ENCODE measurements at regions not wholly inside any gene's neighbourhood (a gene's known extent, or its start where the extent isn't known, plus 50 kb on each side); places are given as distances from the start of the nearest gene placed in this dataset.

GRCh38 chr9:80188579-80188978, 616.8 kb downstream of the TLE4 start:
- Histone ChIP-seq H3K9ac (replicated peaks in 1 of 4; ENCODE audit: extremely low read depth in 1 of 4, low read depth in 3 of 4, low read length in 3 of 4) (no peak overlapping the region), H2AK5ac (ENCODE audit: low read depth, low read length) (no peak overlapping the region), H4K91ac (replicated peaks; ENCODE audit: insufficient read length, low read length) (no peak overlapping the region), H3K18ac (ENCODE audit: extremely low read depth, low read length) (no peak overlapping the region), H3K79me2 (ENCODE audit: control insufficient read depth in 1 of 2, insufficient read depth in 2 of 2, low read length in 2 of 2) (no peaks in the 10 kb centered on the region), H2BK20ac (ENCODE audit: low read length) (no peak overlapping the region), H3K4me3 (ENCODE audit: extremely low read depth in 1 of 4, insufficient read depth in 2 of 4, low read depth in 3 of 4, low read length in 4 of 4) (no peak overlapping the region), H2BK12ac (ENCODE audit: low read depth, low read length) (no peak overlapping the region), H3K23ac (ENCODE audit: insufficient read length) (no peak overlapping the region), H3K4ac (replicated peaks; ENCODE audit: insufficient read length, low read depth, low read length) (no peak overlapping the region), H4K5ac (ENCODE audit: insufficient read length, low read depth, low read length) (no peak overlapping the region), H3K23me2 (ENCODE audit: low read depth, low read length) (no peaks in the 10 kb centered on the region), H4K20me1 (replicated peaks in 1 of 2; ENCODE audit: control insufficient read depth in 1 of 2, insufficient read depth in 2 of 2, low read length in 2 of 2) (no peaks in the 10 kb centered on the region), H2BK120ac (replicated peaks; ENCODE audit: low read depth, low read length) (no peak overlapping the region), H3K9me3 (ENCODE audit: insufficient read depth in 2 of 2, low read depth in 1 of 2, low read length in 1 of 2) (peaks cover 0 to 9% of the 10 kb centered on the region in 2 experiments; a peak in 2 of 4 replicates), H2AFZ (ENCODE audit: low read length) (no peak overlapping the region), H3K27me3 (replicated peaks in 1 of 4; ENCODE audit: control insufficient read depth in 3 of 4, extremely low read depth in 1 of 4, insufficient read depth in 3 of 4, low read length in 3 of 4) (no peaks in the 10 kb centered on the region), H3K36me3 (ENCODE audit: control insufficient read depth in 2 of 4, insufficient read depth in 4 of 4, low read length in 3 of 4) (no peaks in the 10 kb centered on the region), H3K56ac (replicated peaks; ENCODE audit: insufficient read length, low read depth, low read length) (no peak overlapping the region), H3K14ac (ENCODE audit: insufficient read length) (no peak overlapping the region), H3K4me1 (replicated peaks in 1 of 4; ENCODE audit: control insufficient read depth in 3 of 4, insufficient read depth in 4 of 4, low read length in 3 of 4) (no peaks in the 10 kb centered on the region), H2BK5ac (ENCODE audit: low read depth, low read length) (no peak overlapping the region), H3K27ac (ENCODE audit: low read depth, low read length) (no peak overlapping the region), H3K4me2 (ENCODE audit: insufficient read depth in 1 of 2, low read depth in 2 of 2, low read length in 2 of 2) (no peak overlapping the region), H3K79me1 (ENCODE audit: low read depth, low read length) (no peaks in the 10 kb centered on the region), H2BK15ac (ENCODE audit: low read length) (no peak overlapping the region), H4K8ac (ENCODE audit: extremely low read depth, insufficient read depth, low read length) (no peak overlapping the region)
- DNase-seq (ENCODE audit: low read depth in 1 of 2, low spot score in 2 of 2) (no peak), FAIRE-seq (no peak)
- ChIA-PET POLR2A (ENCODE audit: partially characterized antibody) (no interaction called here), CTCF (ENCODE audit: partially characterized antibody) (interaction anchor here (1.9 kb wide), 1 partner anchor 13 kb away, joined by 5 read pairs; no protein-coding TSS in a partner anchor)
- no peak for TF ChIP-seq GABPA (IDR thresholded peaks at IDR 0.05; ENCODE audit: borderline replicate concordance, insufficient read depth, low read length)
- TF ChIP-seq RAD21 (IDR thresholded peaks at IDR 0.05 in 1 of 2, conservative IDR thresholded peaks at IDR 0.05 in 1 of 2; ENCODE audit: low read depth in 2 of 2, low read length in 2 of 2), result no peak
- no peak for TF ChIP-seq SIRT6 (IDR thresholded peaks at IDR 0.05; ENCODE audit: low read length)
- no peak for TF ChIP-seq KDM5A (IDR thresholded peaks at IDR 0.05; ENCODE audit: low read length)
- no peak for TF ChIP-seq E2F6 (IDR thresholded peaks at IDR 0.05)
- no peak for TF ChIP-seq TBP (IDR thresholded peaks at IDR 0.05; ENCODE audit: low read depth, low read length)
- TF ChIP-seq EP300 (IDR thresholded peaks at IDR 0.05; ENCODE audit: borderline replicate concordance in 1 of 2, low read depth in 2 of 2, low read length in 2 of 2), result no peak
- TF ChIP-seq CTBP2 (IDR thresholded peaks at IDR 0.05; ENCODE audit: borderline replicate concordance, insufficient read depth, insufficient read length, low read length), result no peak
- TF ChIP-seq TAF7 (optimal IDR thresholded peaks at IDR 0.05; ENCODE audit: borderline replicate concordance, low read depth, low read length), result no peak
- no peak for TF ChIP-seq SAP30 (IDR thresholded peaks at IDR 0.05; ENCODE audit: insufficient read depth, insufficient replicate concordance, low read length)
- TF ChIP-seq TCF12 (IDR thresholded peaks at IDR 0.05; ENCODE audit: low read depth, low read length), result no peak
- no peak for TF ChIP-seq POLR2AphosphoS5 (IDR thresholded peaks at IDR 0.05; ENCODE audit: low read depth, low read length)
- TF ChIP-seq YY1 (IDR thresholded peaks at IDR 0.05; ENCODE audit: low read depth, low read length), result no peak
- TF ChIP-seq CBX8 (IDR thresholded peaks at IDR 0.05; ENCODE audit: borderline replicate concordance, low read depth, low read length), result no peak
- WGBS, 2 experiments (ENCODE audit: extremely low coverage in 1 of 2, insufficient coverage in 1 of 2, insufficient read length in 1 of 2, insufficient replicate concordance in 2 of 2, low coverage in 1 of 2, low lambda C conversion rate in 2 of 2, missing lambda C conversion rate in 1 of 2), result 85% methylated on average over 4 of the region's 4 CpGs; no CpG with 5 or more reads in 1 of the 2 experiments
